GM10847 (cell line): ENCODE measurements at regions not wholly inside any gene's neighbourhood (a gene's known extent, or its start where the extent isn't known, plus 50 kb on each side); places are given as distances from the start of the nearest gene placed in this dataset.

Experiments used
- POLR2A ChIP-seq: IDR thresholded peaks from 2 replicates; pipeline ENCODE4 v1.6.1; 2011; ENCODE audit not compliant: insufficient read length; ENCODE audit errors: extremely low read depth

DNA sequence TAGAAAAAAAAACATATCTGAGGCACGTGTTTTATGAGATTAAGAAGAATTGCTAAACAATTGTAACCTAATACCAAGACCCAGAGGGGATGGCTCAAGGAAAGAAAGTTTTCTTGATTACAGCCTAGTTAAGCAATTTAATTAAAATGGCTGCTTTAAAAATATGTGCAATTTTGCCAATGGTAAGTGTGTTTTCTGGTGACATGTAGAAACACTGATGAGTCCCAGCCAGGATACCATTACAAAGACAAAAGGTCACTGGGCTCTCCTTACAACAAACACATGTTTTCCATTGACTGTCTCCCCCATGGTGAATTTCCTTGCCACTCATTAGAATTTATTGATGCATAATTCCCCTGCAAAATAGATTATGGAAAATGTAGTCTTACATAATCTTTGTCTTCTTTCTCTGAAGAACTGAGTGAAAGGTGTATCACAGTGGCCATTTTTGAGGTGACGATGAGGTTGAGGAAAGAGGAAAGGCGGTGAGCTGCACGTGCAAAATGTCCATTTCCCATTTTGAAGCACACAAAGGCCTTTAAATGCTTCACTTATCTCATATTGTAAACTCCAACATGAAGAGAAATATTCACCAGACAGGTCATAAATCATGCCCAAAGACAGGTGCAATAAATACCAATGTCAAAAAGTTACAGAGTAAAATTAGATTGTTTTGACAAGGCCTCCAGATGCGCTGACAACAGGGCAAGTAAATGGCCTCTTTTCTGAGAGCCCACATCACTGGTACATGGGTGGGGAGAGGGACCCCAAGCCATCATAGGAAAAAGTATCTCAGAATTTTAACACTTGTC, 696.9 kb downstream of the KCNJ2 start:
- no peak for TF ChIP-seq POLR2A

DNA sequence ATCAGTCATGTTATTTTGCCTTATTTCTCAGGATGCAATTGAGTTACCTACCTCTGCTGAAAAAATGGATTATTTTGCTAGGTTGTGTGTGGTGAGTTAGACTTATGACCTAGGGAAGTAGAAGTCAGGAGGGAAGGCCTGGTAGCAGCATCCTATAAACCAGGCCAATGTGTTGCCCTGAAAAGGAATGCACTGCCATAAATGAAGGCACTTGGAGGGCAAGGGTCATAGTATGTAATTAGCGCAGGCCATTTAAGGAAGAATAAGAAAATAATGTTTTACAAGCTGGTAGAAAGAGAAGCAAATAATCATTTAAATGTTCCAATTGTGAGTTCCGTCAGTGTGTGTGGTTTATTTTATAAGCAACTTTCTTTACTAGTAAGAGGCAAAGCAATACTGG, 698.8 kb downstream of the KCNJ2 start:
- TF ChIP-seq POLR2A = no peak

DNA sequence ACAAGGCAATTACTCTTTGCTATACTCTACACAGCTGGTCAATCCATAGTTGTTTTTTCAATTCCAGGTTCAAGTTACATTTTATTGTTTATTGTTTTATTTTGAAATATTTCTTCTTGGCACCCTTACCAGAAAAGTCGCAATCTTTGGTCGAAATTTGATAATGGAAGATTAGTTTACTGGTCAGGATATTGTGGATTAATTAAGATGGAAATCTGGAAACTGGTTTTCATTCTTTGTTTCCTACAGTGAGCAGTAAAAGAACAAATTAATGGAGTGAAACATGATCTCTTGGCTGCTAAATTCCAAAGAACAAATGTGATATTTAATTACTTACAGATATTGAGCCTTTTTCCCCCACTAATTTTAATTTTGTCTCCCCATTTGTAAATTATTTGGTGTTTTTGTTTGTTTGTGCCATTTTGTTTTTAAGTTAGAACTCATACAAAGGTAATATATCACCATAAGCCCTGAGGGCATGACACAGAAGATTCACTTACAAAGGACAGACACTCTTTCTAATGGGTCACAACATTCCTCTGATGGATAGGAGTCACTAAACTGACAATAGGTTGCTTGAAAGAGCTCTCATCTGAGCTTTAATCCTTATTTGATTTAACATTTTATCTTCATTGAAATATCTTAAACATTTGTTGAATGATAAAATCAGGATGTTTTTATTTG, 700.2 kb downstream of the KCNJ2 start:
- no peak for TF ChIP-seq POLR2A

DNA sequence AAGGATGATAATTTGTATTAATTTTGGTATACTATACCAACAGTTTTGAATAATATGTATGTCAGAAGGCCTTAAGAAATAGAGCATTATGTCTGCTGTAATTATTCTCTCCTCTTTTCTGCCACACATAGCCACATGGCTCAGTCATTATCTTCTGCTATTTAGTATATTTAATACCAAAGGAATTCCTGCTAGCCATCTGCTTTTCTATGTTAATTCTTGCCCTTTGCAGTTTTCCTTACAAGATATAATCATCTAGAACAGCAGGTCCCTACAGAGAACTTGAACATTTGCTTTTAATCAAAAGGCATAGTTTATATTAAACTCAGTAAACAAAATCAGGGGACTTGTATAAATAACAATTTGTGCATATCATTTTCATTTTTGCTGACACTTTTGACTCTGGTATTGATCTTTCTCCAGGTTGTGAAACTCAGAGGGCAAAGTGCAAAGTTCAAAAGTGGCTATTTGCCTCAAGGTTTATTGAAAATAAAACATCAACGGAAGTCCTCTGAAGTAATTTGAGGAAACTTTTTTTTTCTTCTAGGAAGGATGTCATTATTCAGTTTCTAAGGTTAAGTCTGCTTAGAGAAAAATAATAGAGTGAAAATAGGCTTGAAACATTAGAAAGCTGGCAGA, 702.0 kb downstream of the KCNJ2 start:
- TF ChIP-seq POLR2A = no peak

- TF ChIP-seq POLR2A = no peak
Measured at GRCh38 chr17:70872103-70872502, 702.8 kb downstream of the KCNJ2 start.

- no peak for TF ChIP-seq POLR2A
Measured at GRCh38 chr17:70875729-70876310, 706.5 kb downstream of the KCNJ2 start.

GRCh38 chr17:70878879-70879278, 709.5 kb downstream of the KCNJ2 start:
- no peak for TF ChIP-seq POLR2A

DNA sequence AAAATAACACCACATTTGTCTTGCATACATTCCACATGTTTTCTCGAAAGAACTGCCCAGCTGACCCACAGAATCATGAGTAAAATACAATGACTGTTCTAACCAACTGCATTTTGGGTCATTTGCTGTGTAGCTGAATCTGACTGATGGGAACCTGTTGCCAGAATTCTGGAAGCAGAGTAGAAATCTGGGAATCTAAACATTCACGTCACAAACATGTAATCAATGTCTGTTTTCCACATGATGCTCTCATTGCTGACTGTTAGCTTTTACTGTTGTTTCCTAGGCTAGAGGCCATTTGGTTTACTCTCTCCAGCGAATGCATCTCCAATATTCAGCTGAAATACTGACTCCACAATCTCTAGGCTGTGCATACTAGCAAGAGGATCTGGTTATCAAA, 710.1 kb downstream of the KCNJ2 start:
- TF ChIP-seq POLR2A = no peak

DNA sequence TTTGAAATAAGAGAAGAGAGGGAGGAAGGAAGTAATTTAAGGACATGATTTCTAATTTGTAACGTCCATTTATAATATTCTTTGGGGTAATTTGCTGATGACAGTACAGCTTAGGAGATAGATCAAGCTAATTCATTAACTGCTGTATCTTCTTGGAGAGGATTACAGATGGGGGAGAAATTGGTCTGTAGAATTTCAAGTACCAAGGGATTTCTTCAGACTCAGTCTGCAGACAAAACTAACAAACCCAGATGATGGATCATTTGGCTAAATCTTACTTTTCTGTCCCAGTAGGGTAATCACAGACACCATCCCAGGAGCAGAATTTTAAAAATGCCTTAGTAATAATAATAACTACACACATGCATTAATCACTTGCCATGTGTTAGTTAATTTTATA, 711.8 kb downstream of the KCNJ2 start:
- no peak for TF ChIP-seq POLR2A

DNA sequence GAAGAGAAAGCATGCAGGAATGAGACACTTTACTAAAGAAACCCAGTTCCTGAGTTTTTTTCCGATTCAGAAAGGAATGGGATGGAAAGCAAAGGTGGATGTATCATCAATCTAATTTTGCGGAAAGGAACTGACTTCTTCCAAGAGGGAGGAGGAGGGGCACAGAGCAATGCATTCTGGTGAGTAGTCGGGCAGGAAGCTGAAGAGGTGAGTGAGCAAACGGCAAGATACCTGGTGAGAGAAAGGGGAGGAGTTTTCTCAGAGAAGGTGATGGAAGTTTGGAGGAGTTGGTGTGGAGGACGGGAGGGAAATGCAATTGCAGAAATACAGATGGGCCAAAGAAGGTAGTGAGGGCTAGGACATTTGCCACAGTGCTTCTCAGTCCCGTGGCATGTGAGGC, 713.2 kb downstream of the KCNJ2 start:
- TF ChIP-seq POLR2A = no peak

- no peak for TF ChIP-seq POLR2A
Measured at GRCh38 chr17:70886648-70887047, 717.3 kb downstream of the KCNJ2 start.

DNA sequence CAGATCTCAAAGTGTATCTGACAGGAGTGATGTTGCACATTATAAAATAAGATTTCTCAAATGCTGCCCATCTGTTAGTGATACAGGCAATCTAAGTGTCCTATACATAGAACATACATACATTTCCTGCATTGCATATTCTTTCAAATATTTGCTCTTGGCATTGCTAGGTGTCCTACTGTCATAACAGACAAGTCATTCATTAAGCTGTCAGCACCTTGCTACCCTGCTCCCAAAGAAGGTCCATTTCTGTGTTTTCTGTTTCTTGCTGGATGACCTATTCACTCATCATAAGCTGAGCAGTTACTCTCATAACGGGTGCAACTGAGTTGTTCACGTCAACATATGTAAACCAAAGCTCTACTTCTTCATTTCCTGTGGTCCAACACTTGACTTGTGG, 719.0 kb downstream of the KCNJ2 start:
- no peak for TF ChIP-seq POLR2A

DNA sequence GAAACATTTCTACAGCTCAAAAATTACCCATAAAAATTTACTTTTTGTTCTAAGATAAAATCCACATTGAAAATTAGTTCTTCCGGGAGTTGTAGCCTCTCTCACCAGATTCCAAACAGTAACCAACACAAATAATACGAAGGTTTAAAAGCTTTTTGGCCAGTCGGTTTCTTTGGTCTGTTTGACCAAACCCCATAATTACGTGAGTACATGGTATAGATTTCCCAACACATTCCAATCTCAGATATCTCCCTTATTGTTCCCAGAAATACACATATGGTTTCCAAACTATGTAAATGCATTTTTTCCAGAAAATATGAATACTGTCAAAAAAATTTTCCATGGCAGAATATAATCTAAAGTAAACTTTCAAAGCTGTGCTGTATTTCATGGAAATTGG, 722.0 kb downstream of the KCNJ2 start:
- TF ChIP-seq POLR2A = no peak

GRCh38 chr17:70892527-70892926, 723.2 kb downstream of the KCNJ2 start:
- no peak for TF ChIP-seq POLR2A

DNA sequence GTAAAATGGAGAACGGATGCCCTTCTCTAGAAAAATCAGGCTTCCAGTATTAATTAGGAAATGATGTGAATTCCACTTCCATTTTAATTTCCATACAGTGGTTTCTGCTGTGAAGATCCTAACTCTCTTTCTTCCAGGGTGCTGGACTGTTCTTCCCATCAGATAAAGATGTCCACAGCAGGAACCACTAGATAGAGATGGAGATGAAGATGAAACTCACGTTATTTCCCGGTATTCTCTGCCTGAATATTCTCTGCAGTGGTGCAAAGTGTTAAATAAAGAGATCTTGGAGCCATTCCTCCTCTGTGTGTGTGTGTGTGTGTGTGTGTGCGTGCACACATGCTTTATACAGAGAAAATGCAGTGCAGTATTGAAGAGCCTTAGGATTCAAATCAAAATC, 727.5 kb downstream of the KCNJ2 start:
- no peak for TF ChIP-seq POLR2A

- TF ChIP-seq POLR2A = no peak
Measured at GRCh38 chr17:70897446-70897845, 728.1 kb downstream of the KCNJ2 start.
